Fibroblast of lung (primary cell): ENCODE measurements at regions not wholly inside any gene's neighbourhood (a gene's known extent, or its start where the extent isn't known, plus 50 kb on each side); places are given as distances from the start of the nearest gene placed in this dataset.

Experiments
- DNase-seq, 2 donors: peaks; one replicate each; pipeline versions ENCODE4 v3.0.0 to v3.0.0-alpha.2; 2010; ENCODE audit warnings: low read depth in 2 of 2
- H2AFZ ChIP-seq: 2 replicates; pipeline ENCODE4 v1.5.1; 2012; ENCODE audit warnings: low read length, control low read depth, inconsistent platforms
- H3K27ac ChIP-seq: 2 replicates; pipeline ENCODE4 v1.5.1; 2011; ENCODE audit warnings: low read length, control low read depth; ENCODE audit not compliant: insufficient read depth
- H3K27me3 ChIP-seq: 2 replicates; pipeline ENCODE4 v1.5.1; 2011; ENCODE audit warnings: mild to moderate bottlenecking, low read length; ENCODE audit not compliant: control insufficient read depth, insufficient read depth
- H3K36me3 ChIP-seq: 2 replicates; pipeline ENCODE4 v1.5.1; 2011; ENCODE audit warnings: low read length; ENCODE audit not compliant: control insufficient read depth, insufficient read depth
- H3K4me1 ChIP-seq: 2 replicates; pipeline ENCODE4 v1.5.1; 2011; ENCODE audit warnings: low read length; ENCODE audit not compliant: control insufficient read depth, insufficient read depth; ENCODE audit errors: extremely low read depth
- H3K4me2 ChIP-seq: 2 replicates; pipeline ENCODE4 v1.5.1; 2011; ENCODE audit warnings: low read length, control low read depth; ENCODE audit not compliant: insufficient read depth; ENCODE audit errors: extremely low read depth
- H3K4me3 ChIP-seq, 4 experiments: fragments of 200-600 bp in 1 of 4; sonication (generic) in 1 of 4; replicated peaks in 1 of 4; 2 replicates each; pipeline ENCODE4 v1.5.1; 2011 to 2016; ENCODE audit warnings: low read length in 4 of 4, low read depth in 3 of 4, mild to moderate bottlenecking in 3 of 4, control low read depth in 2 of 4, inconsistent platforms in 1 of 4, mixed read lengths in 1 of 4; ENCODE audit not compliant: insufficient read depth in 1 of 4; ENCODE audit errors: control extremely low read depth in 1 of 4
- H3K79me2 ChIP-seq: 2 replicates; pipeline ENCODE4 v1.5.1; 2012; ENCODE audit warnings: mild to moderate bottlenecking, low read length, inconsistent platforms; ENCODE audit not compliant: control insufficient read depth, insufficient read depth
- H3K9ac ChIP-seq: 2 replicates; pipeline ENCODE4 v1.5.1; 2011; ENCODE audit warnings: mild to moderate bottlenecking, low read length, control low read depth; ENCODE audit not compliant: insufficient read depth
- H3K9me3 ChIP-seq: 2 replicates; pipeline ENCODE4 v1.5.1; 2012; ENCODE audit warnings: low read depth, low read length; ENCODE audit not compliant: control insufficient read depth, insufficient read depth
- H4K20me1 ChIP-seq: 2 replicates; pipeline ENCODE4 v1.5.1; 2011; ENCODE audit warnings: low read length; ENCODE audit not compliant: control insufficient read depth, insufficient read depth; ENCODE audit errors: extremely low read depth
- CTCF ChIP-seq, 2 donors: IDR thresholded peaks in 1 of 2; conservative IDR thresholded peaks in 1 of 2; 1 replicate in 1 of 2; 2 replicates in 1 of 2; pipeline ENCODE4 v1.5.1; 2011 to 2012; ENCODE audit warnings: low read length in 2 of 2, control low read depth in 1 of 2, inconsistent platforms in 1 of 2, low read depth in 1 of 2, mild to moderate bottlenecking in 1 of 2
- EZH2 ChIP-seq: IDR thresholded peaks from 2 replicates; pipeline ENCODE4 v1.5.1; 2012; ENCODE audit warnings: low read length, control low read depth, mild to moderate bottlenecking; ENCODE audit errors: missing control alignments

- Histone ChIP-seq H3K36me3 (no peaks in the 10 kb centered on the region), H2AFZ (no peak overlapping the region), H3K4me2 (no peak overlapping the region), H3K9me3 (no peaks in the 10 kb centered on the region), H3K27me3 (no peaks in the 10 kb centered on the region), H3K79me2 (no peaks in the 10 kb centered on the region), H4K20me1 (no peaks in the 10 kb centered on the region), H3K4me1 (no peaks in the 10 kb centered on the region), H3K4me3 (no peak overlapping the region), H3K27ac (no peak overlapping the region), H3K9ac (no peak overlapping the region)
- TF ChIP-seq CTCF (conservative IDR thresholded peaks at IDR 0.05 in 1 of 2, IDR thresholded peaks at IDR 0.05 in 1 of 2; ENCODE audit: low read depth in 1 of 2, low read length in 2 of 2): no peak
- no peak for TF ChIP-seq EZH2
- no peak for DNase-seq
These were observed 141.4 kb downstream of the MAFB start for GRCh38 chr20:40547483-40548091.

- H3K9ac ChIP-seq: no peak overlapping the region
- no peaks in the 10 kb centered on the region for H3K4me1 ChIP-seq
- H3K36me3 ChIP-seq: no peaks in the 10 kb centered on the region
- no peak for TF ChIP-seq CTCF (conservative IDR thresholded peaks at IDR 0.05 in 1 of 2, IDR thresholded peaks at IDR 0.05 in 1 of 2; ENCODE audit: low read depth in 1 of 2, low read length in 2 of 2)
- H3K79me2 ChIP-seq: no peaks in the 10 kb centered on the region
- H3K27ac ChIP-seq: no peak overlapping the region
- no peak overlapping the region for H3K4me3 ChIP-seq
- no peaks in the 10 kb centered on the region for H3K27me3 ChIP-seq
- no peak overlapping the region for H3K4me2 ChIP-seq
- no peak for DNase-seq
- no peak overlapping the region for H2AFZ ChIP-seq
- H3K9me3 ChIP-seq: no peaks in the 10 kb centered on the region
- H4K20me1 ChIP-seq: no peaks in the 10 kb centered on the region
These were observed 143.6 kb downstream of the MAFB start for GRCh38 chr20:40545478-40545877.

GRCh38 chr20:40542065-40542464 is 147.0 kb downstream of the MAFB start:
- no peak for DNase-seq
- Histone ChIP-seq H3K27ac (no peak overlapping the region), H4K20me1 (no peaks in the 10 kb centered on the region), H2AFZ (no peak overlapping the region), H3K4me2 (no peak overlapping the region), H3K9me3 (no peaks in the 10 kb centered on the region), H3K4me1 (no peaks in the 10 kb centered on the region), H3K4me3 (no peak overlapping the region), H3K27me3 (no peaks in the 10 kb centered on the region), H3K9ac (no peak overlapping the region), H3K79me2 (no peaks in the 10 kb centered on the region), H3K36me3 (no peaks in the 10 kb centered on the region)
- no peak for TF ChIP-seq CTCF (conservative IDR thresholded peaks at IDR 0.05 in 1 of 2, IDR thresholded peaks at IDR 0.05 in 1 of 2; ENCODE audit: low read depth in 1 of 2, low read length in 2 of 2)
- no peak for TF ChIP-seq EZH2
